ENCODE measurements at regions not wholly inside any gene's neighbourhood (a gene's known extent, or its start where the extent isn't known, plus 50 kb on each side); places are given as distances from the start of the nearest gene placed in this dataset.

GRCh38 chr12:47393403-47393790, 312.4 kb downstream of the RPAP3 start:
- TF ChIP-seq CTCF (IDR thresholded peaks at IDR 0.05; ENCODE audit: low read depth, low read length, missing control alignments), result no peak
- no peak overlapping the region for H3K4me3 ChIP-seq (ENCODE audit: low read depth, low read length)
- DNase-seq (ENCODE audit: low read depth), result no peak

DNA sequence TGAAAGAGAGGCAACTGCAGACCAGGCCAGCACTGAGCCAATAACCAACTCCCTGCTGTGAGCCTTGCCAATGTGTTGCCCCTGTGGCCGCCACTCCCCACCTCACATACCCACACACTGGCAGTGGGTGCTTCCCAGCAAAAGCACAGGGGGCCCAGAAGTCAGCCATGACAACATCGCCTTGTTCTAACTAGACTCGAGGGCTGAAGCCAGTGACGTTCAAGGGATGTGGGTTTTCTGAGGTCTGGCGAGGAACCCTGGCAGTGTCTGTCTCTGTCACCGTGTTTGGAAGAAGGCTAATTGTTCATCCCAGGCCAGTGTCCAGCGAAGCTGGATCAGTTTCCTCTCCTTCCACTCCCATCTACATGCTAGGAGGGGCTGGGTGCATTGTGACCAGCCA, 311.8 kb upstream of the AMIGO2 start:
- no peak for DNase-seq (ENCODE audit: low read depth)
- H3K4me3 ChIP-seq (ENCODE audit: low read depth, low read length), result no peak overlapping the region
- TF ChIP-seq CTCF (IDR thresholded peaks at IDR 0.05; ENCODE audit: low read depth, low read length, missing control alignments), result no peak

DNA sequence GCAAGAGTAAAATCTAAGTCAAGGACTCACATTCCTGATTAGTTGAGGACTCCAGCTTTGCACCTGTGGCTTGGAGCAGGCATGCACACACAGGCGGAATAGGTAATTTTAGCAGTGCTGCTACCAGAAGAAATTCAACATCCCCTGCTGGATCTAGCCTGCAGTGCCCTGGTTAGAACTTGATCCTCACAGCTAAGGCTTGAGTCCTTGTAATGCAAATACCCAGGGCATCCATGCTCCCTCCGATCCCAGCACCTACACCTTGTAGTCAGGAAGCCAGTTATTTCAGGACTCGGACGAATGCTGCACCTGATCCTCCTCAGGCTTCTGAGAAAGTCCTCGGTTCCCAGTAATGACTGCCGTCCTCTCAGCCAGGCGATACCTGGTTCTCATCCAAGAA, 309.0 kb upstream of the AMIGO2 start:
- no peak for DNase-seq (ENCODE audit: low read depth)
- no peak for TF ChIP-seq CTCF (IDR thresholded peaks at IDR 0.05; ENCODE audit: low read depth, low read length, missing control alignments)
- H3K4me3 ChIP-seq (ENCODE audit: low read depth, low read length), result no peak overlapping the region

GRCh38 chr12:47387994-47388393, 308.2 kb upstream of the AMIGO2 start:
- DNase-seq (ENCODE audit: low read depth), result no peak
- no peak for TF ChIP-seq CTCF (IDR thresholded peaks at IDR 0.05; ENCODE audit: low read depth, low read length, missing control alignments)

DNA sequence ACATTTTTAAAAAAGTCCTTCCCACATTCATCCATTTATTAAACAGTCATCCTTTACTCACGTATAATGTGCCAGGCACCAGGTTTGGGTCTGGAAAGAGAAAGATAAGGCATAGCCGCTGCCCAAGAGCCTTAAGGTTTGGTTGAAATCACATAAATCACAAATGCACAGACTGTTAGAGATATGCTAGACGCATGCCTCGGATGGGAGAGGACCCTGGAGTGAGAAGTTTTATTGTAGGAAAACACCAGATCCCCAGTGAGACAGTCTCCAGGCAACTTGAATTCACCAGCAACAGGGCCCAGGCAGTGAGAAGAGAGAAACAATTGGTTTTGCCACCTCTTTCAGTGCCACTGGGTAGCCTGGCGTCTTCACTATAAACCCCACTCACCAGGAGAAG, 305.9 kb upstream of the AMIGO2 start:
- H3K4me3 ChIP-seq (ENCODE audit: low read depth, low read length), result no peak overlapping the region
- DNase-seq (ENCODE audit: low read depth), result no peak
- no peak for TF ChIP-seq CTCF (IDR thresholded peaks at IDR 0.05; ENCODE audit: low read depth, low read length, missing control alignments)

More at GRCh38 chr12:47387994-47388393, 308.2 kb upstream of the AMIGO2 start:
- H3K4me3 ChIP-seq (ENCODE audit: low read depth, low read length), result no peak overlapping the region

DNA sequence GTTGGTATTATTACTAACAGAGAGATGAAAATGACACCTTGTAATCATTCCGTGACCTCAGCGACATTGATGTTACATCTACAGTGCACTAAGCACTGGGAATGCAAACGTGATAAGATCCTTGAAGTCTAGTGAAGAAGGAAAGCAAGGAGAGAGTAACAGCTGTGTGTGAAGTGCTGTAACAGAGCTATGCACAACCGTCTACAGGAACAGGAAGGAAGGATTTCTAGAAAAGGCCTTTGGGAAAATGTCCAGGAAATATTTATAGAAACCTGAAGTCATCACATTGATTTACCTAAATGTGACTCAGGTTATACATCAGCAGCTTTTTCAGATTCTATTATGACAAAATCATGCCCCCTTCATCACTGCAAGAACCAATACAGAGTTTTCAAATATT, 304.2 kb upstream of the AMIGO2 start:
- TF ChIP-seq CTCF (IDR thresholded peaks at IDR 0.05; ENCODE audit: low read depth, low read length, missing control alignments), result no peak
- H3K4me3 ChIP-seq (ENCODE audit: low read depth, low read length), result no peak overlapping the region
- no peak for DNase-seq (ENCODE audit: low read depth)

DNA sequence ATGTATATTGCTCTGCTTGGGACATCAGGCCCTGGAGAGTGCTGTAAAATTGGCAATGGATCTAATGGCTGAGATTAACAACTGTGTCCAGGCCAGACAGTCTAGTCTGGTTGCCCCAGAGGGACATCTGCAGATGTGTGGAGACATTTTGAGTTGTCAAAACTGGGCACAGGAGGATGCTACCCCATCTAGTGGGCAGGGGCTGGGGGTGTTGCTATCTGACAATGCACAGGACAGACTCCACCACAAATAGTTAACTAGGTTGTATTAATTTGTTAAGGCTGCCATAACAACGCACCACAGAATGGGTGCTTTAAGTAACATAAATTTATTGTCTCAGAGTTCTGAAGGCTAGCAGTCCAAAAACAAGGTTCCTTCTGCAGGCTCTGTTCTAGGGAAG, 302.5 kb upstream of the AMIGO2 start:
- DNase-seq (ENCODE audit: low read depth), result no peak
- peak; percentile 6 for TF ChIP-seq CTCF (IDR thresholded peaks at IDR 0.05; ENCODE audit: low read depth, low read length, missing control alignments)
- H3K4me3 ChIP-seq (ENCODE audit: low read depth, low read length), result no peak overlapping the region

Data from GM12864 (cell line).